Superior temporal gyrus (tissue), 1 donor: ENCODE measurements at regions not wholly inside any gene's neighbourhood (a gene's known extent, or its start where the extent isn't known, plus 50 kb on each side); places are given as distances from the start of the nearest gene placed in this dataset.

Experiments
- DNase-seq: peaks from one replicate; pipeline ENCODE4 v3.0.0-alpha.2; 2016; ENCODE audit errors: extremely low spot score

DNA sequence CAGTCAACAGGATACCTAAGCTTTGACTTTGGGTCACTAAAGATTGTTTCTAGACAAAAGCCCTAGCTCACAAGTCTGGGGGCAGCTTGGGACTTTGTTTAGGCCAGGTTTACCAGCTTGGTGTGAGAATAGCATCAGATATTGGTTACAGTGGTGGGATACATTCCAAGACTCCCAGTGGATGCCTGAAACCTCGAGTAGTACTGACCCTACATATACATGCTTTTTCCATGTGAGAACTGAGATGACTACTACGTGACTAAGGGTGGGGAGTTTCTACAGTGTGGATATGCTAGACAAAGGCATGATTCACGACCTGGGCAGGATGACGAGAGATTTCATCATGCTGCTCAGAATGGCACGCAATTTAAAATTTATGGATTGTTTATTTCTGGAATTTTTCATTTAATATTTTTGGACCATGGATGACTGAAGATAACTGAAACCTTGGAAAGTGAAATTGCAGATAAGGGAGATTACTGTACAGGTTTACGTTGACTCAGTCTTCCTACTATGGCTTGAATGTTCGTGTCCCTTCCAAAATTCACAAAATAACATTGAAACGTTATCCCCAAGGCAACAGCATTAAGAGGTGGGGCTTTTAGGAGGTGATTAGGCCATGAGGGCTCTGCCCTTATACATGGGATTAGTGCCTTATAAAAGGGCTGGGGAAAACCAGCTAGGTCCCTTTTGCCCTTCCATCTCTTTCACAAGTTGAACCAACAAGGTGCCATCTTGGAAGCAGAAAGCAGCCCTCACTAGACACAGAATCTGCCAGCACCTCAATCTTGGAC, 50.2 kb upstream of the CTAGE1 start:
- DNase-seq, result no peak

DNA sequence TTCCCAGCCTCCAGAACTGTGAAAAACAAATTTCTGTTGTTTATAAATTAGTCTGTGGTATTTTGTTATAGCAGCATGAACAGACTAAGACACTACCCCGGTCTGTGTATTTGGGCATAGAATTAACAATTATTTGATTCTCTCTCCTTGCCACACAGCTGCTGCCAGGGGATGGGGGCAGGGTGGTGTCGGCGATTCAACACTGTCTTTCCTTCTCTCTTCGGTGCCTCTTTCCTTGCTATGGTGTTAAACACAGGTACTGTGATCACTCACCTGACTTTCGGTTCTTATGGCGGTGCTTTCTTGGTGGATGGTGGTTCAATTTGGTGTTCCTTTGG, 50.8 kb upstream of the CTAGE1 start:
- DNase-seq, result no peak

DNA sequence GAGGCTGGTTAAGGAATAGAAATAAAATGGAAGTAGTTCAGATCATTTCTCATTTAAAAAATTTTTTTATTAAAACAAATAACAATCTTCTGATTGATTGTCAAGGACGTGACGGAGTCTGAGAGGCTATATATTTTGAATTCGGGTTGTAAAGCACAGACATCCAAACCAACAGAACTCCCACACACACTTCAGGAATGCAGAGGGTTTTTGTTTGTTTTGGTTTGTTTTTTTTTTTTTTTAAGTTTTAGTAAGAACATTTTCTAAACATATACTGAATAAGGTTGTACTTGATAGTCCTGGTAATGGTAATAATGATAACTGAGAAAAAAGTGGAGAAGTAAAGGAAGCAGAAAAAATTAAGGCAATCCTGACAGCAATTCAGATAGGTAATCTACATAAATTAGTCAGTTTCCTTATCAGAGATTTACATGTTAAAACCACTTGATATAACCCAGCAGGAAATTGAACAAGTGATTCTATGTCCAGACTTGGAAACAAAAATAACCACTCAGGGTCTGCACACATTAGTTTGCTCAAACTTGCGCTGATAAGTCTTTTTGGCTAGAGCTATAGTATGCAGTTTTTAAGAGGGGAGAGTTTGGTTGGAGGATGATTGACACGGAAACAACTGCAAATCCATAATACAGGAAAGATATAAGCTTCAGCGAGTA, 51.5 kb upstream of the CTAGE1 start:
- DNase-seq, result no peak

DNA sequence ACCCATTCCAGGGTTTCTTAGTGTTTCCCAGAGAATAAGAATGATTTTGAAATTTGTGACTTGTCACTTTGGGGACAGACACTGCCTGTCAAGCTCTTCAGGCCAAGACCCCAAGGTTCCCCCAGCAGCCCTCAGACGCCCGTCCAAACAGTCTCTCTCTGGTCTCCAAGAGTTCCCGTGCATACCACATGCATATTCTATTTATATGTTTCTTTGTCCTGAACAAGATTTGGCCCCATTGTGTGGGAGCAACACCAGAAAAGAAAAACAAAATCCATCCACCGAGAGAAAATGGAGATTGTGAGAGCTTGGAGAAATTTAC, 52.2 kb upstream of the CTAGE1 start:
- no peak for DNase-seq

DNA sequence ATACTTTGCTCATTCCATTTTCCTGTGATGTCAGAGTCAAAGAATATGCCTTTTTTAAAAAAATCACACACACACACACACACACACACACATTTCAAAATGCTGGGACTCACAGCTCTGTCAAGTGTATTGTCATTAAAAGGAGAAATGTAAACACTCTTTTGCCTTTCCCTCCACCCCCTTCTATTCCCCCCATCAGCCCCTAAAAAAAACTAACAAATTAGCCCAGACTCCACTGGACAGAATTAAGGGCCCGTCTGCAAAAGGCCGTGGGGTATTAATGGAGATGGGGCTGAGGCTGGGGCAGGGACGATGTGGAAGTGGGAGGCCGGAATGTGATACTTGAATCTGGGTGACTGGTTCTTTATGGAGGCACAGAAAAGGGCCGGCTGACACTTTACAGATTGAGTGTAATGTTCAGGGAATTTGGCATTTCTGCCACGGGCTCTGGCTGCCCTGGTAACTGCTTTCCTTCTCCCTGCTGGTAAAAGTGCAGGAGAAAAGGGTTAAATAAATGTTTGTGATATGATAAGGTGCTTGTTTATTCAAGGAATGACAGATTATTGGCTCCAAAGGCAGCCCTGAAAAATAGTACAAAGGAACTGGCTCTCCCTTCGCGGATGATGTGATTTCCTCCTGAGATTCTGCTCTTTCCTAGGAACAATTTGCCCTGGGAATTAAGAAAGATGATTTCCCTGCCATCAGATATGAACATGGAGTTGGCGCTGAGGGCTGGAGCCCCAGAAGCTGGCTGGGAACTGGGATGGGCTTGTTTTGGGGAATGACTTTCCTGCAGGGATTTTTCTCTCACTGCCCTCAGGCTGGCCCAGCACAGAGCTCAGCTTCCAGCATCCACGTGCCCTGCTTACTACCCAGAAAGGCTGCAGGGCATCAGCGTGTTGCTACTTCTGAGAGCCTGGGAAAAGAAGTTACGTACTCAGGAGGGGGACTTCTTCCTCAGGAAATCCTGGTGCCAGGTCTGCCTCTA, 52.8 kb upstream of the CTAGE1 start:
- no peak for DNase-seq

DNA sequence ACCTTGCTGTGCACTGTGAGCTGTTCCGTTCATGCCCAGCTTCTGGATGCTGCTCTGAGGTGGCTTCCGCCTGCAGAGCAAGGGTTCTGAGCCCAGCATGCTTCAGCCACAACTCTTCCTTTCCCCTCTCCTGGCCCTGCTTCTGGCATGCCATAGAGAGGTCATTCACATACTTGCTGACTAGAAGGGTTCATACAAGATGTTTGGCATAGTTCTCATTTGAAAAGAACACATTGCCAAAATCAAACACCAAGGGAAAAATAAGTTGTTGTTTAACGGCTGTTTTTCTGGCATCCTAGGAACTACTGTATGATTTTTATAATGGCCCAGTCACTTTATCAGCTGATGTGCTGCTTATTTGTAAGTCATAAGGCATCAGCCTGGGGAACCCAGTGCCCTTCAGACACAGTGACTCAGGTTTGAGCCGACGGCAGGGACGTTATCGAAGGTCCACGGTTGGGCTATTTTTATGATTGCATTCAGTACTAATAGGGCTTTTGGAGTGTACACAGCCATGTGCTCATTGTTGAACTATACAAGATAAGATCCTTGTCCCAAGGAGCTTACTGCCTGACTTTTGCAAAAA, 53.9 kb upstream of the CTAGE1 start:
- DNase-seq, result no peak

DNA sequence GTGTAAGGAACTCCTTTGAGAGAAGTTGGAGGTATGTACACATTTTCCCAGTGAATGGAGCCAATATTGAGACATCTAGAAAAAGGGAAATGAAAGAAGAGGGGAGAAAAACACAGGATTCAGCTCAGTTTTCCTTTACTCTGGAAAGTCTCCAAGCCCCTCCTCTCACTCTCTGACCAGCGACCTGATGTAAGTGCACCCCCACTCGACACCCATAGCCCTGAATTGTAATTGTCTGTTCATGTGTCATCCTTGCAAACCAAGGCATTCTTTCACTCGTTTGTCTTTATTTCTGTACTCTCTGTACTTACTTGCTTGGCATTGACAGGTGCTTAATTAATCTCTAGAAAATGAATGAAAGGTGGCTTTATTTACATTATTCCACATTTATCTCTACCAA, 55.7 kb upstream of the CTAGE1 start:
- no peak for DNase-seq

DNA sequence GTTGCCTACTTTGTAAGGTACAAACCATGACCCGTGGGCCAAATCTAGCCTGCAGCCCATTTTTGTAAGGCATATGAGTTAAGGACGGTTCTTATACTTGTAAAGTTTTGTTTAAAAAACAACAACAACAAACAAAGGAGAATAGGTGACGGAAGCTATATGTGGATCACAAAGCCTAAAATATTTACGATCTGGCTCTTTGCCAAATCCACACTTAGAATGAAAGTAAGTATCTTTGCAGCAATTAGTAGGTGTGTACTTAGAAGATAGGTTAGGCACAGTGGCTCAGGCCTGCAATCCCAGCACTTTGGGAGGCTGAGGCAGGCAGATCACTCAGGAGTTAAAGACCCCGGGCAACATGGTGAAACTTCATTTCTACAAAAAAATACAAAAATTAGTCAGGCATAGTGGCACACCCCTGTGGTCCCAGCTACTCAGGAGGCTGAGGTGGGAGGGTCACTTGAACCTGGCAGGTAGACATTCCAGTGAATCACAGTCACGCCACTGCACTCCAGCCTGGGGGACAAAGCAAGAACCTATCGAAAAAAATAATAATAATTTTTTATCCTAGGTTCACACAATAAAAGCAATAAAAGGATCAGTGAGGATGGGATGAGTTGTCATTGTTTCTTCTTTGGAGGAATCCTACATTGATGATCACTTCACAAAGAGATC, 57.8 kb upstream of the CTAGE1 start:
- no peak for DNase-seq

DNA sequence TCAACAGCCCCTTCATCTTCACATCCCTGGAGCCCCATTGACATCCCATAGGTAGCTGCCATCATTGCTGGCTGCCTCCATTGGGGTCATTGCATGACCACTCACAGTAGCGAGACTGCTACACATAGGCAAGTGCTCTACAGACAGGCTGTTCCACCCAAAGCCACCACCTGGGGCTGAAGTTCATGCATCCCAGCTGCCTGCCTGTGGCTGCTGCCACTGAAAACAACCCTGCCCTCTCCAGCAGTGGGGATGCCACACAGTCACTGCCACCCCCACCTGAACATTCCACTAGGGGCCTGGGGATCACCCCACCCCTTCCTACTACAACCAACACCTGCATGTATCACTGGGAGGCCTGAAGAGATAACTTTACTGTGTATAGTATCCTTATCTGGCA, 59.5 kb upstream of the CTAGE1 start:
- DNase-seq, result no peak

DNA sequence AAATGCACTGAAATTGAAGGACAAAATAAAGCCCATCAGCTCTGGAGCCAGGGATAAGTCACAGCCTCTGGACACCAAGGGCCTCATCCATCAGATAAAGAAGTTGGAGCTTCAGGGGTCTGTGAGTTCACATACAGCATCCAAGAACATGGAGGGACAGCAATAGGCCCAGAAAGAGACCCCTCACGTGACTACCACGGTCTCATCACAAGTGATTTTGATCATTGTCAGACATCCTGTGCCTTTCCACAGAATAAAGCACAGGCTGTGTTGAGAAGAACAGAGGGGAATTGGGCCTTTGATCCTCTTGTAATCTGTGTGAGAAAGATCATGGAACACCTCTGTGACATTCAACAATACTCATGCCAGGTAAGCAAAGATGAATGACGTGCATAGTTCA, 65.2 kb upstream of the CTAGE1 start:
- DNase-seq, result no peak

DNA sequence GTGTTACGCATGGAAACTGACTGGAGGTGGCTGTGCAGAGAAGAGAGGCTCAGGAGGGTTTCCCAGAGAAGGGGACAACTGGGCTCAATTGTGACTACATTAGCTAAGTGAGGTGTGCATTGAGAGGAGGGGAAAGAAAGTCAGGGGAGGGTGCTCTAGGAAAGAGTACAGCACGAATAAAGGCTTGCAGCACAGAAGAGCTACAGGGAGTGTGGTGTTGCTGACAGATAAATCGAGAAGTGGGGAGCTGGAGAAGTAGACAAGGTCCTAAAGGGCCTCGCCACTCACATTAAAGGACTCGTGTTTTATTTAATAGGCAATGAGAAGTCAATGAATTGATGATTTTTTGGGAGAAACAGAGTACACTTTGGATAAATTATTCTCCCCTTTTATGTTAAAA, 65.7 kb upstream of the CTAGE1 start:
- no peak for DNase-seq

DNA sequence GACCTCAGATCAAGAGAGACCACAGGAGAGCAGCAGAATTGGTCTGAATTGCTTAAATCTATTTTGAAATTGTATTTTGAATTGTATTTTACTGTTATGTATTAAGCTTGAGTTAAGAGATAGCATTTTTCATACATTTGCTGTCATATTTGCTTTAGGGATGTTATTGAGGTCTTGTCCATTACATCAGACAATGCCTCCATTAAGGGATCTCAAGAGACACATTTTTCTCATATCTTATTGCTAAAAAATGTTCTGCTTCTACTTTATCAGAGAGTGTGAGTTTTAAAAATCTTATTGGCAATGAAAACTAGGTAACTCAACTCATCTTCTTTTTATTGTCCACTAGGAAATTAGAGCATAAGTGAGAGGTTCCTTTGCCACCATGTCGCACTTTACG, 66.8 kb upstream of the CTAGE1 start:
- DNase-seq, result no peak

DNA sequence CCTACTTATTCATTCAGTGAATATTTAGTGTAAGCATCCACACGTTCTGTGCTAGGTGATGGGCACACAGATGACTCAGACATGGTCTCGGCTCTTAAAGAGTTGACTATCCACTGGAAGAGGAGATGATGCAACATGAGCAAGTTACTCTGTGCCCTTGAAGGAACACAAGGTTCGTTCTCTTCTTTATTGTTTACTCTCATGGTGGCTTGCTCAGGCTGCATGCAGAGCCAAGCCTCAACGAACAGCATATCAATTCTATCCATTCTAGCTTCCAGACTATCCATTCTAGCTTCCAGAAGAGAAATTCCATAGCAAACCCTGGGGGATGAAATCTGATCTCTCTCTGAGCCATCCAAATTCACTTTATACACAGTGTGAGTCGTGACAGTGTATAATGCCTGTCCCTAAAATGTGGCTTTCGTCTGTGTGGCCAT, 68.1 kb upstream of the CTAGE1 start:
- no peak for DNase-seq

DNA sequence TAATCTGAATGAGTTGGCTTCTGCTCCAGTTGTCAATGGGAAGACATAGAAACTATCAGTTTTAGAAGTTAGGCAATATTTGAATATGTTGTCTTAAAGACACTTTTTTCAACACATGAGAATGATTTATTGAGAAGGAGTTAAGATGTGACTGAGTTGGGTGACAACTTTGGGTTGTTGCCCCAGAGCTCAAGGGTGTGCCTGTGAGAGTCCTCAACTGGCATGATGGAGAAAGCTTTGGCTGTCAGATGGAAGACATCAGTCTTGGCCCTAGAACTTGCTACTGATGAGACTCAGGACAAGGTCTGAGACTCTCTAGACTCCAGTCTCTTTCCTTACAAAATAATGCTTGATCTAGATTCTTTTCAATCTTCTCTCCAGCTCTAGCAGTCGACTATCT, 69.0 kb upstream of the CTAGE1 start:
- no peak for DNase-seq

DNA sequence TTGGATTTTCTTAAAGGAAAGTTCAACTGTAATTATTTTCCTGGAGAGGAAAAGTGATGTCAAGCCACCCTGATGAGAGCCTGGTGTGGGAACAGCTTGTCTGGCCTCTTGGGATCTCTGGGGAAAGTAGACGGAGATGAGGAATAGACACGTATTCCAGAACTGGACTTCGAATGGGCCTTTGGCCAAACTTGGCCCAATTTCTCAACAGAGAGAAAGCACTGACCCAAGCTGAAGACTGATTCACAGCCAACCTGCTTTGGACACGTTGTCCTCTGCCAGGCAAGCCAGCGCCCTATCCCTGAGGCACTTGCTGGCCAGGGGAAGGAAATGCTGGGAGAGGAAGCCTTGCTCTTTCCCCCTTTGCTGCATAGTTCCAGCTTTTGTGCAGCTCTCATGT, 70.8 kb upstream of the CTAGE1 start:
- no peak for DNase-seq

DNA sequence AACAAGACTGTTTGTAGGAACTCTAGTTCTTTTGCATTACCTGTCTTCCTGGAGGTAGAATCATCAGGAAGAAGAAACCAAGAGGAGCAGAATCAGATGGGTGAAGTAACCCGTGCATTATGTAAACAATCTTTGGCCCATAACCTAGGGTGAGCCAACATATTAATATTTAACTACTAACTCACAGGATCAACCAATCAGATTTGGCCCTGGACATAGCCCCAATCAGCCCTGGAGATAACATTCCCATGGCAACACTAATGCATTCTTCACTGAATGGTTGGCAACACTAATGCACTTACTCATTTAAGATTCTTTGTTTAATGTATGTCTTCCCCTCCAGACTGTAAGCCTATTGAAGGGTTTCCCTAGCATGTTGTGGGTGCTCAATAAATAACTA, 72.0 kb upstream of the CTAGE1 start:
- DNase-seq, result no peak

DNA sequence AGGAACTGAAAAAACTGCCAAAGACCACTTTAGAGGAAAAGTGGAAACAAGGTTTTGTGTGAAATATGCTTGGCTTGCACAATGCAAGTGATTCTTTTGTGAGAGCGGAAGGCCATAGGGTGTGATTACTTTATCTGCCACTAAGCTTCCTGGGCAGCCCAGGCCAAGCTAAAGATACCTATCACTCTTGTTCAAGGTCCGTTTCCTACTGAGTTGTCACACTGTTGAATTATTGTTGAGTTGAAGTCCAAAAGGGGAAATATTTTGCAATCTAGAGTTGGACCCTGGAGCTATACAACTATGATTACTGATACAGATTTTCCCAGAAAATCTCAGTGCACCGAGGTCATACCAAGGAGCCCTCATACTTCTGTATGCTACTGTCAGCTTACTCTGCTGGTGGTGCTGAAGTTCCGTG, 72.7 kb upstream of the CTAGE1 start:
- no peak for DNase-seq

DNA sequence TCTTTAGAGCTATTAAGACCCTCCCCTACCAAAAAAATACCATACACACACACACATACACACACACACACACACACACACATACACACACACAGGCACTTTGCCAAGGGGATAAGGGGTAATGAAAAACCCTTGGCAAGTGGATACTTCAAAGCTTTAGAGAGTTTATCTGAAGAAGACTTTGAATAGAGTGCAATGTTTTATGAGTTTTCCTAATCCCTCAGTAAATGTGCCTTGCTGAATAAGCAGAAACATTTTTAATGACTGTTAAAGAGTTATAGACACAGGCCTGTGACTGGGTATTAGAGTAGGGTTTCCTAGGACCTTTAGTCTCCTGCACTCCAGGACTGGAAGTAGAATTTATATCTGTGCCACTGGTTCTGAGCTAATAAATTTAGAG, 75.5 kb upstream of the CTAGE1 start:
- DNase-seq, result no peak

DNA sequence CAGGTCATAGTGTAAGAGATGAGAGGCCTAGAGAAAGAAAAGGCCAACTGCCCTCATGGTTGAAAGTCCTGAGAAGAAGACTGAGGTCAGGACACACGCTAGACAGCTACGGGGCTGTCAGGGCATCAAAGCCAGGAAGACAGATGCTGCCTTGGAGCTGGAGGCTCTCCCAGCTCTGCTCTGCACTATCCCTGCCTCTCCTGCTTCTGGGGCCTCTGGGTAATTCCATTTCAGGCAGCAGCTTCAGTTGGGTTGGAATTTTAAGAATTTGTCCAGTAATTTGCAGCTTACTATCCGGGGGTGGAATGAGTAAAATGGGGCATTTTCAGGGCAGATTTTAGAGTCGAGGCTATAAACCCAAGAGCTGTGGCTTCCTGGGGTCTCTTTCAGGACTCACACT, 76.2 kb upstream of the CTAGE1 start:
- DNase-seq, result no peak

DNA sequence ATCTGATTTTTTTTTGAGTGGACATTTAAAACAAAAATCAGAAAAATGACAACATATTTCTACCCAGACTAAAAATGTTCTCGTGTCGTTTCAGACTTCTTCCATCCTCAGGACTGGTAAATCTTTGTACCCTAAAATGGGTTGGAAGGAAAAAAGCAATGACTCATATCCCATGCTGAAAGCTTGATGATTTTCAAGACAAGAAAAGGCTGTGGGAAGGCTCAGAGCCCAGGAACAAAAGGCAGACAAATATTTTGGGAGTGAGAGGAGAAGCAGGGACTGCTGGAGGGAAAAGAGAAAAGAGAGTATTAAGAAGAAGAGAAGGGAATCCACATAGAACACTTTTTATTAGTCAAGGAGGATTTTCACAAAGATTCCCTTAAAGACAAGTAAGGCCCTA, 77.1 kb upstream of the CTAGE1 start:
- no peak for DNase-seq

DNA sequence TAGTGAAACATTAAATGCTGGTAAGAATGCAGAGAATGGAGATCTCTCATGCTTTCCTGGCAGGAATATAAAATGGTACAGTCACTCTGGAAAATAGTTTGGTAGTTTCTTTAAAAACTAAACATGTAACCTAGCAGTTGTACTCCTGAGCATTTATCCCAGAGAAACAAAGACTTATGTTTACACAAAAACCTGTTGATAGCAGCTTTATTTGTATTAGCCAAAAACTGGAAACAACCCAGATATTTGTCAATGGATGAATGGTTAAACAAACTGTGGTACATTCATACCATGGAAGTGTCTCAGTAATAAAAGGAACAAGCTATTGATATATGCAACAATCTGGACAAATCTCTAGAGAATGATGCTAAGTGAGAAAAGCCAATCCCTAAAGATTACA, 81.7 kb upstream of the CTAGE1 start:
- DNase-seq, result no peak

DNA sequence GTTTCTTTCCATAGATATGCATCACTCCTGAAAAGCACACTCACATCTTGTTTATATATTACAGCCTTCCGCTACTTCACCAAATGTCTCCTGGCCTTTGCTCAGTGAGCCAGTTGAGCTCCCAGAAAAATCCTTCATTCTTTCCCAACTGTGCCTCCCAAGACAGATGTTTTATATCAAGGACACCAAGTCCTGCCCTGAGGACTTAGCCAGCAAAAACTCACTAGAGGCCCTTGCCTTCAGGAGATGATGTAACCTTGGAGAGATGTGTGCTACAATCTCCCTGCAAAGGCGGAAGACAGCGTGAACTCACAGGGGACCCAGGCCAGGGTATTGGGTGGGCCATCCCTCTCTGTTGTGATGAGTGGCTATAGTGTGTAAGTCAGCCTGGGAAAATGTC, 86.1 kb upstream of the CTAGE1 start:
- no peak for DNase-seq
